ENCODE measurements at regions not wholly inside any gene's neighbourhood (a gene's known extent, or its start where the extent isn't known, plus 50 kb on each side); places are given as distances from the start of the nearest gene placed in this dataset.
A peak's percentile ranks its signal among the peaks of the same experiment; 100 is the strongest.
"Not testable (repeated sequence)": the region's sequence is repeated elsewhere in the genome, so short reads cannot be mapped to it uniquely, and the experiment has no call there.

DNA sequence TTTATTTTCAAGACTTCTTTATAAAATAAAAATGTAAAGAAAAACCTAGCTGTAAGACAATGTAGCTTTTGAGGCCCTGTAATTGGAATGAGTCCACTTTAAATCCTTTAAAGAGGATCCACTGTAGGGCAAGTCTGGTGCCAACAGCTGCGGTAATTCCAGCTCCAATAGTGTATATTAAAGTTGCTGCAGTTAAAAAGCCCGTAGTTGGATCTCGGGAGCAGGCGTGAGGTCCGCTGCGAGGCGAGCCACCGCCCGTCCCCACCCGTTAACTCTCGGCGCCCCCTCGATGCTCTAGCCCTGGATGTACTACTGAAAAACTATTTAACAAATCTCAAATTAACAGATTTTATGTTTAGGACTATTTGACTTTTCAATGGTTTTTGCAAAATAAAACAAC, 414.7 kb upstream of the SEMA3C start:
- DNase-seq, result no peak

DNA sequence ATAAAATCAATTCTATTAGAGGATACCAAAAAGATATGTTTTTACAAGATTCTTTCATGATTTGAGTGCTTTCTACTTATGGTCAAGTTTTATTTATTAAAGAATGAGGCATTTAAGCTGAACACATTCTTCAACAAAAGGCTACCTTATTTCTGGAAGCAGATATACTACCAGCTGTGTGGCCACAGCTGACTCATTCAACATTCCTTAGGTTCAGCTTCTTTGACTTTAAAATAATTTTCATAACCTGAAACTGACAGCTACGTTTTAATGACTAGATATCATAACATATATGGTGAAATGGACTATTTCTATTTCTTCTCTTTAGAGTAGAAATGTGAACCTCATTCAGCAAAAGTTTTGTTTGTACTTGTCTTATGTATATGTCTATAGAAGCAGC, 414.2 kb upstream of the SEMA3C start:
- no peak for DNase-seq

DNA sequence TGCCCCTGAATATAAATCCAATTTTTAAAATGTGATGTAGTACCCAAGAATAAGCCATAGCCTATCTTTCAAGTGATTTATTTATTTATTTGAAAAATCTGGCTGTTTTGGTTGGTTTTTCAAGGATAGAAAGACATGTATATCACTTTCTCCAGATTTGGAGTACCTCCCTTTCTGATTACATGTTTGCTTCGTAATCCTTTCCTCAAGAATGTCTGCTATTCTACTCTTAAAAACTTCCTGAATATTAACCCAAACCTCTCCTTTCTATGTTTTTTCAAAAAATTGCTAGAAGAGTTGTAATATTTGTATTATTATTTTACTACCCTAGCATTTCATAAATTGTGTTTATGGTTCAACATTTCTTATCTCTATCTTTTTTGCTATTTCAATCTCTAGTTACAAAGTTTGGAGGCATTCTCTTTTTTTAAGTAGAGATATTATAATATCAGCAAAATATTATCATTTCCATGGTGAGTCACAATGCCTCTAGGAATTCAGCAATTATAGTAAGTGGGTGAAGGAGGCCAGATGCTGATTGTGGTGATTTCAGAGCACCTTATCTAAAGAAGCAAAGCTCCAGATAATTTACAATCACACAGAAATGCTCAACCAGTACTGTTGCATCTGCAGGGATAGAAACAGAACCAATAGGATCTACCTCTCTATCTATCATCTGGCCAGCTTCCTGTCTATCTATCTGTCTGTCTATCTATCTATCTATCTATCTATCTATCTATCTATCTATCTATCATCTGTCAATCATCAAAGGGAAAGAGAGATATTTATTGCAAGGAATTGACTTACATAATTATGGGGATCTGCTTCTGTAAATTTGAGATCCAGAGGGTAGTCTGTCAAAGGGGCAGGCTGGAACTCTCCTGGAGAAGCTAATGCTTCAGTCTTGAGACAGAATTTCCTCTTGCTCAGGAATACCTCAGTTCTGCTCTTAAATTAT, 412.5 kb upstream of the SEMA3C start:
- DNase-seq, result no peak

DNA sequence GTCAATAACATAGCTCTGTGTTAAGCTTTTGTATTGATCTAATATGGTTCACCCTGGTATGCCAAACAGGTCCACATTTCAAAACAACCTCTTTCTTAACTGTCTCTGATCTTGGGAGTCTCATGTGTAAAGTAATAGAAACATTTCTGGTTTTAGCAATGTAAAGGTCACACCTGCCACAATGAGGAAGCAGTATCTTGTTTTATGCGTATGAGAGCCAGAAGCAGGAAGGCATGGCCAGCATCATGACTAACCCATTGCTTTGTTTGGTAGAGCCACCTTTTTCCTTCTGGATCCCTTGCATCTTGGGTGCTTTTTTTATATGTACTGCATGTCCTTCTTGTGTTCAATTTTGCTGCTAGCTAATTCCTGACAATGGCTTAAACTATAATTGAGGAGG, 411.3 kb upstream of the SEMA3C start:
- no peak for DNase-seq

DNA sequence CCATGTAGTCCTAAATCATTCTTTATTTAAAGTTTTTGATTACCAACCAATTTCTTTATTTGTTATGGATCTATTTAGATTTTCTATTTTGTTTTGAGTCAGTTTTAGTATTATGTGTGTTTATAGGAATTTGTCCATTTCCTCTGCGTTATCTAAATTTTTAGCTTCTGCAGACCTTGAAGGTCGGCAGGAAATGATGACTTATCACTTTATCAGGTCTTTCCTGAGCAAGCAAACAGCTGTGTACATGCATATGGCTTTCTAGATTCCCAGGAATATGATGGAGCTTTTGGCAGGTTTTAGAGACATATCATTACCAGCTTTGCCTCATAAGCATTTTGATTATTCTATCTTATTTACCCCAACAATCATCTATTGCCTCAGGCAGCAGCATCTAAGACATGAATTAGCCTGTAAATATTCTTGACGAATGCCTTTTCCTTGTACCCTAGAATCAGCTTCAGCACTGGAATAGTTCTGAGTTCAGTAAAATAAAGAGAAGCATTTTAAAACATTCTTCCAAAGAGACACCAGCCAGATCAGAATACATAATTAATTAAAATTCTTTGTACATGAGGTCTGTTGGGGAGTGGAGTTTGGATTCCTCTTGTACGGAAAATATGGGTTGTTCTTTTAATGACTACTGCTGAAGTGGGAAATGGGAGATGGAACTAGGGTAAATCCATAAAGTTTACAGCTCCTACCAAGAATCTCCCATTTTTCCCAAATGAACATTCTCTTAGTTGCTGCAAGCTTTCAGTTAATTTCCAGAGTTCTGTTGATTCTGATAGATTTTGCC, 408.8 kb upstream of the SEMA3C start:
- no peak for DNase-seq

DNA sequence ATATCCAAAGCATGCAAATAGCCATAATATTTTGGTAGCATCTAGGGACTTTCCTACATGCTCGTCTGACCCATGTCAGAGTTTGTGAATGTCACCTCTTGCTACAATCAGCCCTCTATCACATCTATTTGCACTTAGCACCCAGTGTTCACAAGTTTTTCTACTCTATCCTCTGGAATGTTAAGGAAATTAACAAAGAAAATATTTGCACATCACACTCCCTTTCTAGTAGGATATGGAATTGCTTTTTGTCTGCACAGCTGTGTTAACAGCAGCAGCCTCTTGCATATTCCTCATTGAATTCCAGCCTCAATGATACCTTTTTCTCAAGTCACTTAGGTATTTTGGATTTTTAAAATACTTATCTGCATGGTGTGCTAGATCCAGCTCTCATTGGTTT, 403.1 kb upstream of the SEMA3C start:
- DNase-seq, result no peak

DNA sequence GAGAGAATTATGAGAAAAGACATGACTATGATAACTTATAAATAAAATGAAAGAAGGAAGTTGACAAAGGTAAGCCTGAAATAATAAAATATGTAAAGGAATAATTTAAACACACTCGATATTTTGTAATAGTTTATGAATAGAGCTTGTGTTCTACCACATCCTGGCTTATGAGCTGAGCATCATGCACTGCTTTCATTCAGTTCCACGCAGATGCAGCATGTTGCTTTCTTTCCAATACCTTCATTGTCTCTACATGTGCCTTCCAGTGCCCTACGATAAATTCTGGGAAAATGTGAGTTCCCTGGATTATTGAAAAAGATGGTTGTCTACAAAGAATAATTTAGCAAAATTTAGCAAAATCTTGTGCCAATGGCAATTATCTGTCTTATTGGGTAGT, 398.9 kb upstream of the SEMA3C start:
- DNase-seq, result no peak

DNA sequence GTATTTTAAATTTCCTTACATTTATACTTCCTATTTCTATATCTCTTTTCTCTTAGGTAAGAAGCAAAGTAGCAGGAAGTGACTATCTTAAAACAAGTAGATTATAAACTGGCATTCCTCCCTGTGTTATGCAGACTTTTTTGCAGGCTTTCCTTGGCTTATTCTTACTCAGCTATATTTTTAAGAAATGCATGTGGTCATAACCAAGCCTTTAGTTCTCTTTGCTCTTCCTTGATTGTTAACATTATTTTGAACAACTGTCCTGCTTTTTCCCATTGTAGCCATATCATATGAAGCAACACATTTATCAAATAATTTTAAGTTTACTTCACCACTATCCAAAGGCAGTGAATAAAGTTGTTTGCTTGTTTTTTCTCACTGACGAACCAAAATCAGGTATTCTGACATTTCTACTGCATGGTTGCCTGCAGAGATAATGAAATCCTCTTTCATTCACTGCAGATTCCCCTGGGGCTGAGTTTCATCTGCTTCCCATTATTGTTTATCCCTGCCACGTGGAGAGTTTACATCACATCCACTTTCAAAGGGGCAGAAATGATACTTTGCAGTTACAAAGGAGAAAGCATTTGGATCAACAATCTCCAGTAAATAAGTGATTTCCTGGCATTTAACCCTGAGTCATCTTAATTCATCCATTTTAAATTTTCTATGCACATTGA, 389.9 kb upstream of the SEMA3C start:
- DNase-seq, result no peak

DNA sequence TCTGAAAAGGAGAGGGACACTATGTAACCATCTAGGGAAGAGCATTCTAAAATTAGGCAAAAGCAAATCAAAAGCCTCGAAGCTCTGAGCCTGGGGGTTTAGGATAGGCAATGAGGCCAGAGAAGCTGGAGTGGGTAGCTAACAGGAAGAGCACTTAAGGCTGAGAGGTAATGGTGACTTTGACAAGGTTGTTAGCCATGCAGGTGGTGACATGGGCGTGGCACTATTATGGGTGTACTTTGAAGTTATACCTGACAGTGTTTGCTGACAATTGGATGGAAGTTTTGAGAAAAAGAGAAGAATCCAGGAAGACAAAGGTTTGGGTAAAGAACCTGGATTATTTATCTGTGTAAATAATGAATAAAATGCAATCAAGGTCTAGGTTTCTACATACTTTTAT, 383.0 kb upstream of the SEMA3C start:
- no peak for DNase-seq

DNA sequence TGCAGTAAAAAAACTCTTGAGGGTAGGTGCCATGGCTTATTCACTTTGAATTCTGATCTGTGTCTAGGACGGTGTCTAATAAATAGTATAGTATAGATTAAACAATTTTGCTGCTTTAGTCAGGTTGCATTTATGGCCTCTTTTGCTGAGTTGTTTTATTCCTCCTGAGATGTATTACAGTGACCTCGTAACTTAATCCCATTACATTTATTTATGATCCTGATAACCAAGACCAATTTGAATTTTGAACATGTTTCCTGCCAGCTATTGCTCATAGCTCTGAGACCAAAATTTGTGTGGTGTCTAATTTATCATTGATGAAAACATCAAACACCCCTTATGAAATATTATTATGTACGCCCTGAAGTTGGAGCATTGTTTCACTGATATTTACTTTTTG, 381.9 kb upstream of the SEMA3C start:
- no peak for DNase-seq

DNA sequence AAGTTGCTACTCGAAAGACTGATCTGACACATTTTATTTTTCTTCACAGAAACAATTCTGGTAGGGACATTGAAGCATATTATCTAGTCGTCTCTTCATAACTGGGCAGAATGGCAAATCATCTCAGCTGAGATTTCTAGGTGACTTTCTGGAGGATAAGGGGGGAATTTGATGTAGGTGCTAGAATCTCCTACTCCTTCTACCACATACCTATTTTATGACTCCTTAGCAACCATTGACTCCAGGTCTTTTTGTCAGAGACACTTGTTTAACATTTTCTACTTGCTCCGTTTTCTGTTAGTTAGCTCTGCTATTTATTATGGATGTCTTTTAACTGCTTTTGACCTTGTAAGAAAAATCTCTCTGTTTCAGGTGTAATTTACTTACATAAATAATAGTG, 380.9 kb upstream of the SEMA3C start:
- no peak for DNase-seq

DNA sequence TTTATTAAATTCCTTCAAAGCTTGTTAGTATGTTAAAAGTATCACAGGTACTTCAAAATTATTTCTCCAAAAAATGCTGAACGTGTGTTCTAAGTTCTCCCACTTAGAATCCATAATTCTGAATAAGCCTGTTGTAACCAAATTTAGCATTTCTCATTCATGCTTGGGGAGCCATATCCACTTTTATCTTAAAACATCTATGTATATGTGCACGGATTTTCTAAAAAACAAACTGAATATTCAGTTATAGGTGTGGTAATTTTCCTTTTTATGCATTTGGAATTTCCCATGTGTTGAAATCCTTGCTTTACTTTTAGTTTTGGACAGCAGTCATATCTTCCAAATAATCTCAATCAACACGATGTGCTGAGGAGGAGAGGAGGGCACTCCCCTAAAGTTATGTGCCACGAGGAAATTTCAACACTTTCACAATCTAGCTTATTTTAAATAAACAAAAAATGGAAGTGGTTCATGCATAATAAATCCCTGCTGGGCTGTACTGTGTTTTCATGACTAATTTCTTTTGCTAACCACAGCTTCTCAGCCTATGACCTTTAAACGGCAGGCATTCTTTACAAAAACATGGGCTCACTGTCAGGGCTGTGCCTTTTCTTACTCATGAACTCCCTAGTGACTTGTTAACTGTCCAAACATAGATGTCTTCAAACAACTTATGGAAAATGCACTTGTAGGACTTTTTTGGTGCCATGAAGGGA, 380.3 kb upstream of the SEMA3C start:
- no peak for DNase-seq

DNA sequence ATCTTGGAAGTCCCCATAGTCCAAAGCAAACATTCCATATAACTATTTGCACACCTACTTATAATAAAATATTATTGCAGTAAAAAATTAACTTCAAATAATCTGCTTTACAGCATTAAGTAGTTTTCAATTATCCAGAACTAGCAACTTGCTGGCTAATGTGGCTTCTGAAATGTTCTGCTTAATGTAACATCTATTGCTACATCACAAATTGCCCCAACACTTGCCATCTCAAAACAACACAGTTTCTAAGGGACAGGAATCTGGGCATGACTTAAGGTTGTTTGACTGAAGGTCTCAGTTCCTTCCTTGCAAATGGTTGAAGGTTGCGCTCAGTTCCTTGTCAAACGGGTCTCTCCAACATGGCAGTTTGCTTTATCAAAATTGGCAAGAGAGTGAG, 378.5 kb upstream of the SEMA3C start:
- no peak for DNase-seq

DNA sequence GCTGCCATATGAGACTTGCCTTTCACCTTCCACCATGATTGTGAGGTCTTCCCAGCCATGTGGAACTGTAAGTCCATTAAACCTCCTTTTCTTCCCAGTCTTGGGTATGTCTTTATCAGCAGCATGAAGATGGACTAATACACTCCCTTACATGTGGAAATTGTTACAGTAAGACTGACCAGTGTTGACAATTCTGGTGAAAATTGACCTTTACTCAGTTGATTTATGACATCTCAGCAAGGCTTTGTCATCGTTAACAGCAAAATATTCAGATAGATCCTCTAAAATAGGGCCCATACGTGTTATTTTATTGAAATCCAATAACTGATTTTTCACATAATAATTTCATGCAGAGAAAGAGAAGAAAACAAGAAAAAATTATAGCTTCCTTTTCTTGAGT, 377.9 kb upstream of the SEMA3C start:
- DNase-seq, result no peak

DNA sequence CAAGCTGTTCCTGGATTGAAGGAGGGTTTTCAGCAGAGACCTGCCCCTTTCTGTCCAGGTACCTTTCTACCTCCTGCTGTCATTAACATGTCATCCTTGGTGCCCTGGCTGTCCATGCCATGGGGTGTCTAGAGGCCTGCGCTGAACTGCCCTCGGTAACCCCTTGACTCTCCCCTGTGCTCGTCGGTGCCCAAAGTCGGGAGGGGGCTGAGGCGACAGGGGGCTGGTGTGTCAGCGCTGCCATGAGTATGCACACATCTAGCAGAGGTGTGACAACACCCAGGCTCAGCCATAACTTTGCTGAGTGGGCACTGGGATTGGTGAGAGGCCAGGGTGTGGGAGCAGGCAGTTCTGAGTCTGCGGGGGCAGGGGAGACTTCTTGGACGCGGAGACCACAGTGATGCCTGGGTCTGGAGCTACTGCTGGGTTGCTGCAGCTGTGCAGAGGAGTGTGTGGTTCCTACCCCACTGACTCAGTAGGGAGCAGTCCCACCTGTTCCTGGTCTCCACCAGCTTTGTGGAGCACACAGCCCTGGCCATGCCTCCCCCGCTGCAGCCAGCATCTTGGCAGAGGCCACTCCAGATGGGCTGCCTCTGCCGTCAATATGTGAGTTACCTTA, 376.2 kb upstream of the SEMA3C start:
- no peak for DNase-seq

DNA sequence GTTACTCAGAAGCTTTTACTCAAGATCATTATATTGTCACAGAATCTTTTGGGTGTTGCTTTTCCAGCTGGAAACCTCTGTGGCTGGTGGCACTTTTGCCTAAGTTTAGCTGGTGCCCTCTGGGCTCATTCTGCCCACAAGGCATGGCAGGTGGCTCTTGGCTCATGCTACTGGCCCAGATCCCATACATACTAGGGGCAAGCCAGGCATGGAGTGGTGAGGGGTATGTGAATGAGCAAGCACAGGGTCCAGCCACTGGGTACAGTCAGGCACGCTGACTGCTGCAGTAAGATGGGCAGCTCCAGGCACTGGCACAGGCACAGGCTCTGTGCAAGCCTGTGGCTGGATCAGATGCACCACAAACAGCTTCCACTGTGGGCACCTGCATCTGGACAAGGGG, 375.0 kb upstream of the SEMA3C start:
- DNase-seq, result no peak

DNA sequence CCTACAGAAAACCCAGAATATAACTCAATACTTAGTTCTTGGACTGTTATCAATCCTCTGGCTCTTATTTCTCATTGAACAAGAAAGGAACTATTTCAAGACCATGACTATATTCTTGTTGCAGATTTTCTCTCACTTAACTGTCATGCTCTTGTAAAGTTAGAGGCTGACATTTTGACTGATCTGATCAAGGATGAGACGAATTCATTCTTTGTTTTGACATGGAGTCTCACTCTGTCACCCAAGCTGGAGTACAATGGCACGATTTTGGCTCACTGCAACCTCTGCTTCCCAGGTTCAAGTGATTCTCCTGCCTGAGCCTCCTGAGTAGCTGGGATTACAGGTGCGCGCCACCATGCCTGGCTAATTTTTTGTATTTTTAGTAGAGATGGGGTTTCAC, 367.9 kb upstream of the SEMA3C start:
- DNase-seq, result not testable (repeated sequence)

DNA sequence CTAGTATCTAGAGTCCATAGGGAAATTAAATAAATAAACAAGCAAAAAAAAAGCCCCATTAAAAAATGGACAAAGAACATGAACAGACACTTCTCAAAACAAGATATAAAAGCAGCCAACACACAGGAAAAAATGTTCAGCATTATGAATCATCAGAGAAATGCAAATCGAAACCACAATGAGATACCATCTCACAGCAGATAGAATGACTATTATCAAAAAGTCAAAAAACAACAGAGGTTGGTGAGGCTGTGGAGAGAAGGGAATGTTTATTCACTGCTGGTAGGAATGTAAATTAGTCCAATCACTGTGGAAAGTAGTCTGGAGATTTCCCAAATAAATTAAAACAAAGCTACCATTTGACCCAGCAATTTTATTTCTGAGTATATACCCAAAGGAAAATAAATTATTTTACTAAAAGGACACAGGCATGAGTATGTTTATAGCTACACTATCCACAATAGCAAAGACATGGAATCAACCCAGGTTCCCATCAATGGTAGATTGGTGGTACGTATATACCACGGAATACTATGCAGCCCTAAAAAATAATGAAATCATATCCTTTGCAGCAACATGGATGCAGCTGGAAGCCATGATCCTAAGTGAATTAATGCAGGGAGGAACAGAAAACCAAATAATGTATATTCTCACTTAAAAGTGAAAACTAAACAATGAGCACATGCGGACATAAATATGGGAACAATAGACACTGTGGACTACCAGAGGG, 366.5 kb upstream of the SEMA3C start:
- DNase-seq, result peak; percentile 16

DNA sequence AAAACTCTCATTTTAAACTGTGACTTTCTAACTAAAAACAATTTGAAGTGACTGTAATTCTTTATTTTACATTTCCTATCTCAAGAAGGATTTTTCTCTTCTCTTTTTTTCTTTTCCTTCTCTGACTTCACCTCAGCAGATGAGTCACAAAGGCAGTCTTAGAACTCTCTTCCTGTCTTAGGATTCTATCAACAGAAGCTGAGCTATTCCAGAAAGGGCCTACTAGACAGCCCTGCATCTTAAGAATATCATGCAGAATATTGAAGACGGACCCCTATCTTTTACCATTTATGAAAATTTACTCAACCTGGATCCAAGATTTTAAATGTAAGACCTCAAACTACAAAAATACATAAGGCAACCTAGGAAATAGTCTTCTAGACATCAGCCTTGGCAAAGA, 365.7 kb upstream of the SEMA3C start:
- DNase-seq, result no peak

DNA sequence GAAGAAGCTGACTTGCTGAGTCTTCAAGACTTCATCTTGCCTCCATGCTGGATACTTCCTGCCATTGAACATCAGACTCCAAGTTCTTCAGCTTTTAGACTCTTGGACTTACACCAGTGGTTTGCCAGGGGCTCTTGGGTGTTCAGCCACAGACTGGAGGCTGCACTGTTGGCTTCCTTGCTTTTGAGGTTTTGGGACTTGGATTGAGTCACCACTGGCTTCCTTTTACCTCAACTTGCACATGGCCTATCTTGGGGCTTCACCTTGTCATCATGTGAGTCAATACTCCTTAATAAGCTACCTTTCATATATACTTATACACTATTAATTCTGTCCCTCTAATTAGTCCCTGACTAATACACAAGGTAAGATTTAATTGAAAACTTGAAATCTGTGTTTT, 361.7 kb upstream of the SEMA3C start:
- DNase-seq, result no peak

DNA sequence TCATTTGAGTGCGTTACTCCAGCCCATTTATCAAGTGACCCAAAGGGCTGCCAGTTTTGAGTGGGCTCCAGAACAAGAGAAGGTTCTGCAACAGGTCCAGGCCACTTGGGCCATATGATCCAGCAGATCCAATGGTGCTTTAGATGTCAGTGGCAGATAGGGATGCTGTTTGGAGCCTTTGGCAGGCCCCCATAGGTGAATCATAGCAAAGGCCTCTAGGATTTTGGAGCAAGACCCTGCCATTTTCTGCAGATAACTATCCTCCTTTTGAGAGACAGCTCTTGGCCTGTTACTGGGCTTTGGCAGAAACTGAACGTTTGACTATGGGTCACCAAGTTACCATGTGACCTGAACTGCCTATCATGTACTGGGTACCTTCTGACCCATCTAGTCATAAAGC, 358.8 kb upstream of the SEMA3C start:
- no peak for DNase-seq

Measured in activated CD4-positive, alpha-beta T cell treated with anti-CD3 and anti-CD28 coated beads, Interleukin-10, Interleukin-2, amounts not matched to agents 100 ng/mL and 50 ng/mL, durations not matched to agents 16 hours and 8 hours (primary cell).